LNCaP clone FGC (cell line): ENCODE measurements at regions not wholly inside any gene's neighbourhood (a gene's known extent, or its start where the extent isn't known, plus 50 kb on each side); places are given as distances from the start of the nearest gene placed in this dataset.

ENCODE experiments used
- DNase-seq: peaks from one replicate; pipeline ENCODE4 v3.0.0-alpha.2; 2011; ENCODE audit warnings: low read depth
- H3K4me3 ChIP-seq: 2 replicates; pipeline ENCODE4 v1.5.1; 2011; ENCODE audit warnings: mild to moderate bottlenecking, low read depth, low read length, control low read depth
- CTCF ChIP-seq: IDR thresholded peaks from 2 replicates; pipeline ENCODE4 v1.5.1; 2012; ENCODE audit warnings: mild to moderate bottlenecking; ENCODE audit not compliant: control insufficient read depth, insufficient read depth; ENCODE audit errors: extremely low read depth

DNA sequence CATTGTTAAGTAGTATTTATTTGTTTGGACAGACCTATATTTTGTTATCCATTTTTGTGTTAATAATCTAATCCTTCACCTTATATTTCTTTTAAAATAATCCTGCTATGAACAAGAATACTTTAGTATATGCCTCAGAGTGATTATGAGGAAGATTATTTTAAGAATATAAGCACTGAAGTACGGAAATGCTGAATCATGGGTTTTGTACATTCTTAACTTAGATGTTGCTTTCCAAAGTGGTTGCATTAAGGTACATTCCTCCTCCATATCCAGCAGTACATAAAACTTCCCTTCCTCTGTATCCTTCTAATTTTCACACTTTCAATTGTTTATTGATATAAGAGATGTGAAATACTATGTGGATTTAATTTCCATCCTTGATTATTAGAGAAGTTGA lies 491.4 kb upstream of the GRID2 start:
- H3K4me3 ChIP-seq = no peak overlapping the region
- TF ChIP-seq CTCF = no peak
- no peak for DNase-seq

- TF ChIP-seq CTCF = no peak
- no peak overlapping the region for H3K4me3 ChIP-seq
- DNase-seq = no peak
These were observed 479.0 kb upstream of the GRID2 start for GRCh38 chr4:91824773-91825172.

DNA sequence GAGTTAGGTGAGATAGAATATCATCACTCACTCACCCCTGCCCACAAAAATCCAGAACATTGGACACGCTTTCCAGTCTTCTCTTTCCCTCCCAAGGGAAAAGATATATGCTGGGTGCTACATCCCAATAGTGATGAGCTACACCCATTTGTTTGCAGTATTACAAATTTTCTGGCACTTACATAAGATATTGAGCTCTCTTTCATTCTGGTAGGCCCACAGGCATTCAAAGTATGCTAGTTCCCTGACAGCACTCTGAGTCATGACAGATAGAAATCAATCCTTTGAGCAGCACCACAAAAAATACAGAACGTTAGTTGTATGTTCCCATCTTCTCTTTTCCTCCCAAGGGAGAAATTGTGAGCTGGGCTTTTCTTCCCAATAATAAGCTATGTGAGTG lies 477.6 kb upstream of the GRID2 start:
- no peak overlapping the region for H3K4me3 ChIP-seq
- no peak for DNase-seq
- TF ChIP-seq CTCF = no peak

DNA sequence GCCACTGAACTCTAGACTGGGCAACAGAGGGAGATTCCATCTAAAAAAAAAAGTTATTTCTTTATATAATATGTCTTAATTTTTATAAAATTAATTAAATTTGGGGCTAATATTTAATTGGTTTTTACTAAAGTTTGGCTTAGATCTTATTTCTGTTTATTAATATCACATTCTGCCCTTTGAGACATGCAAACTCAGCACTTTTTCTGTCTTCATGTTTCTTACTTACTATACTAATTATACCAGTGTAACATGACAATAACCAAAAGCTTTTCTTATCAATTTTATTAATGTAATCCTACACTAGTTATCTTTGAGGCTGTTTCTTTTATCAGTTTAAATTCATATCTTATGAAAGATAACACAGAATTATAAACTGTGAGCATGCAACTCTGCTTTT lies 475.9 kb upstream of the GRID2 start:
- H3K4me3 ChIP-seq = no peak overlapping the region
- DNase-seq = no peak
- TF ChIP-seq CTCF = no peak

DNA sequence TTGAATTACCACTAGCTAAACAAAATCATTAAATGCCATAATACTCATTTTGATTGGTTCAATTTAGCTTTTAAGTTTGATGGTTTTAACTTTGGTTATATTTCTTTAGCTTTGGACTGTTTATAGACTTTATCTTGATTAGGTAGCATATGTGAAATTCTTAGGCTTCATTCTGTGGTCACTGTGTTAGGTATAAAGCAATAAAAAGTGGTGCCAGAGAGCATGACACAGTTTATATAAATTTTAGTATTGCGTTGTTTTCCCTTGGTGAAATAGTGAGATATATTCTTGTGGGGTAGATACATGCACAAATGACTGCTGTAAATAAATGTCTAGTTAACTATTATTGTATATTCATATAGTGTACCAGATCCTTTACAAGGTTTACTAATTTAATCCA lies 474.2 kb upstream of the GRID2 start:
- DNase-seq = no peak
- TF ChIP-seq CTCF = no peak
- no peak overlapping the region for H3K4me3 ChIP-seq

GRCh38 chr4:91830681-91831395 lies 472.9 kb upstream of the GRID2 start:
- no peak overlapping the region for H3K4me3 ChIP-seq
- no peak for DNase-seq
- TF ChIP-seq CTCF = no peak

DNA sequence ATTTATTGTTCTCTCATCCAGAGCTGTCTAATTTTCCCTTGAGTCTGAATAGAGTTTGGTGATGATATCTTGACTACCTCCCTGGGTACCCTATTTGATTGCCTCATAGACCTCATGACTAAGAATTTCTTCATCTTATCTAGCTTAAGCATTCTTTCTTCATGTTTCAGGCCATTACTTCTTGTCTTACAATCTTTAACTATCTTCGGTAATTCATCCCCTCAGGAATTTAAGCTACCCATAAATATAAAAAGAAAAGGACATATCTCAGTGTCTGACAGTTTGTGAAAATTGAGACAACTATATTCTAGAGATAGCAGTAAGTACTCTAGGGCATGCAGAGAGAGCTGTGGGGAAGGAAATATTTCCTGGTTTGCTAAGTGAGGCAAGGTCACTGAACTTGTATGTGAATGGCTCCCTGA lies 466.1 kb upstream of the GRID2 start:
- no peak overlapping the region for H3K4me3 ChIP-seq
- no peak for DNase-seq
- no peak for TF ChIP-seq CTCF
